Fibroblast of skin of right biceps (primary cell): ENCODE measurements at regions not wholly inside any gene's neighbourhood (a gene's known extent, or its start where the extent isn't known, plus 50 kb on each side); places are given as distances from the start of the nearest gene placed in this dataset.
"Not testable (repeated sequence)": the region's sequence is repeated elsewhere in the genome, so short reads cannot be mapped to it uniquely, and the experiment has no call there.

Experiments
- DNase-seq: peaks from one replicate; pipeline ENCODE4 v3.0.0-alpha.2; 2013

DNA sequence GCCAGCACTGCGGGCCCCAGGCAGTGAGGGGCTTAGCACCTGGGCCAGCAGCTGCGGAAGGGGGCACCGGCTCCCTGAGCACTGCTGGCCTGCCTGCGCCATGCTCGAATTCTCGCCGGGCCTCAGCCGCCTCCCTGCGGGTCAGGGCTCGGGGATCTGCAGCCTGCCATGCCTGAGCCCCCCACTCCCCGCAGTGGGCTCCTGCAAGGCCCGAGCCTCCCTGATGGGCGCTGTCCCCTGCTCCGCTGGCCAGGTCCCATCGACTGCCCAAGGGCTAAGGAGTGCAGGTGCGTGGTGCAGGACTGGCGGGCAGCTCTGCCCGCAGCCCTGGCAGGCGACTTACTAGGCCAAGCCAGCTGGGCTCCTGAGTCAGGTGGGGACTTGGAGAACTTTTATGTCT is 133.3 kb upstream of the LMNTD1 start:
- DNase-seq: no peak

DNA sequence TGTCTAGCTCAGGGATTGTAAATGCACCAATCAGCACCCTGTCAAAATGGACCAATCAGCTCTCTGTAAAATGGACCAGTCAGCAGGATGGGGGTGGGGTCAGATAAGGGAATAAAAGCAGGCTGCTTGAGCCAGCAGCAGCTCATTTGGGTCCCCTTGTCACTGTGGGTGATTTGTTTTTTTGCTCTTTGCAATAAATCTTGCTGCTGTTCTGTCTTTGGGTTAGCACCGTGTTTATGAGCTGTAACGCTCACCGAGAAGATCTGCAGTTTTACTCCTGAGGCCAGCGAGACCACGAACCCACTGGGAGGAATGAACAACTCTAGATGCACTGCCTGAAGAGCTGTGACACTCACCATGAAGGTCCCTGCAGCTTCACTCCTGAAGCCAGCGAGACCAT is 134.1 kb upstream of the LMNTD1 start:
- DNase-seq: no peak

DNA sequence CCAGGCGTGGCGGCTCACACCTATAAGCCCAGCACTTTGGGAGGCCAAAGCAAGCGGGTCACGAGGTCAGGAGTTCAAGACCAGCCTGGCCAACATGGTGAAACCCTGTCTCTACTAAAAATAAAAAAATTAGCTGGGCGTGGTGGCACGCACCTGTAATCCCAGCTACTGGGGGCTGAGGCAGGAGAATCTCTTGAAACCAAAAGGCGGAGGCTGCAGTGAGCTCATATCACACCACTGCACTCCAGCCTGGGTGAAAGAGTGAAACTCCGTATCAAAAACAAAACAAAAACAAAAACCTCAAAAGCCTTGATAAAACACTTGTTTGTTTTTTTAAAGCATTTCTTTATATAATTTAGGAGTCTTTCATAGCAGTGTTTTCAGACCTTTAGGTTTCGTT is 135.8 kb upstream of the LMNTD1 start:
- DNase-seq: not testable (repeated sequence)

DNA sequence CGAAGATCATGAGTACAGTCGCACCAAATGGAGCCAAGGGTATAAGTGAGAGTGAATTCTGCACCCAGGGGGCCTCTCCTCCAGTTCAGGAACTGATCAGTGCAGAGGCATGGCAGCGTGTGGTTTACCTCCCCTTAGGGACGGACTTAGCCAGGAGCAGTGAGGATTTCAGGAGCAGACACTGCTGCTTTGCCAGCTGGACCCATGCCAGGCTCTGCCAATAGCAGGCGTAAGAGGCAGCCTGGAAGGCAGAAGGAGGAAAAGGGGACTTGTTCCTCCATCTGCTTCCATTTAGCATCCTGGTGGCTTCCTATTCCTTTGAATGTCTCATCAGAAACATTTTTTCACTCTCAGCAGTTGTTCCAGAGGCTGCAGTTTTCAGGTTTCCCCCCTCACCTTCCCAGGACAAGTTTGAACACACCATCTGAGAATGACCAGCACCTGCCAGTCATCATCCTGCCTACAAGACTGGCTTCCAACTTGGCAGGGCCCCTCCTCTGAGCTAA is 137.0 kb upstream of the LMNTD1 start:
- peak; percentile 67 for DNase-seq

DNA sequence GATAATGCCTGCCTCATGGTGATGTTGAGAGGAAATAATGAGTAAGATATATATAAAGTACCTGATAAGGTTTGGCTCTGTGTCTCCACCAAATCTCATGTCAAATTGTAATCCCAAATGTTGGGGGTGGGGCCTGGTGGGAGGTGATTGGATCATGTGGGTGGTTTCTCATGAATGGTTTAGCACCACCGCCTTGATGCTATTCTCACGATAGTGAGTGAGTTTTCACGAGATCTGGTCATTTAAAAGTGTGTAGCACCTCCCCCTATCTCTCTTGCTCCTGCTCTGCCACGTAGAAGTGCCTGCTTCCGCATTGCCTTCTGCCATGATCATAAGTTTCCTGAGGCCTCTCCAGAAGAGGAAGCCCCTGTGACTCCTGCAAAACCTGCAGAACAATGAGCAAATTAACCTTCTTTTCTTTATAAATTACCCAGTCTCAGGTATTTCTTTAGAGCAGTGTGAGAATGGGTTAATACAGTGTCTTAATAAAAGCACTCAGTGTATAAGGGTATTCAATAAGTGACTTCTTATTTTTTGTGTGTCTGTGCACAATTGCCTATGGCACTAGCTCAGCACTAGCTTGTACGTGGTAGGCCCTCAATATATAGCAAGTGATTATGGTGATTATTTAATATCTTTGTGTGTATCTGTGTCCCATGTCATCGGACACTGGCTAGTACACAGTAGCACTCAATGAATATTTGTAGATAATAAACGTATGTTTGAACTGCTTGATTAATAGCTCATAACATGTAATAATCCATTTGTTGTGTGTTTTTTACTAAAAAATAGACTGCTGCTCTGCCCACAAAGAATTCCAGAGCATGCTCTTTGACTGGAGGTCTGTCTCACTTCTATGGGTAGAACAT is 138.1 kb upstream of the LMNTD1 start:
- DNase-seq: no peak

DNA sequence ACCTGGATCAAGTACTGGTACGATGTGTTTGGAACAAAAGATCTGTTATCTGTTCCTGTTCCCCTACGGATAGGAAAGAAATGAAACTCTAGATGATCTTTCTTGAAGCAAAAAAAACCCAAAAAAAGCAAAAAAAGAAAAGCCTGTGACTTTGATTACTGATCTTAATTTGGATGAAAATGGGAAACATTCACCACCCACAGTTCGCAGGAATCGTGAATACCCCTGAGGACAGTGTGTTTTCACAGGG is 138.7 kb upstream of the LMNTD1 start:
- DNase-seq: no peak

DNA sequence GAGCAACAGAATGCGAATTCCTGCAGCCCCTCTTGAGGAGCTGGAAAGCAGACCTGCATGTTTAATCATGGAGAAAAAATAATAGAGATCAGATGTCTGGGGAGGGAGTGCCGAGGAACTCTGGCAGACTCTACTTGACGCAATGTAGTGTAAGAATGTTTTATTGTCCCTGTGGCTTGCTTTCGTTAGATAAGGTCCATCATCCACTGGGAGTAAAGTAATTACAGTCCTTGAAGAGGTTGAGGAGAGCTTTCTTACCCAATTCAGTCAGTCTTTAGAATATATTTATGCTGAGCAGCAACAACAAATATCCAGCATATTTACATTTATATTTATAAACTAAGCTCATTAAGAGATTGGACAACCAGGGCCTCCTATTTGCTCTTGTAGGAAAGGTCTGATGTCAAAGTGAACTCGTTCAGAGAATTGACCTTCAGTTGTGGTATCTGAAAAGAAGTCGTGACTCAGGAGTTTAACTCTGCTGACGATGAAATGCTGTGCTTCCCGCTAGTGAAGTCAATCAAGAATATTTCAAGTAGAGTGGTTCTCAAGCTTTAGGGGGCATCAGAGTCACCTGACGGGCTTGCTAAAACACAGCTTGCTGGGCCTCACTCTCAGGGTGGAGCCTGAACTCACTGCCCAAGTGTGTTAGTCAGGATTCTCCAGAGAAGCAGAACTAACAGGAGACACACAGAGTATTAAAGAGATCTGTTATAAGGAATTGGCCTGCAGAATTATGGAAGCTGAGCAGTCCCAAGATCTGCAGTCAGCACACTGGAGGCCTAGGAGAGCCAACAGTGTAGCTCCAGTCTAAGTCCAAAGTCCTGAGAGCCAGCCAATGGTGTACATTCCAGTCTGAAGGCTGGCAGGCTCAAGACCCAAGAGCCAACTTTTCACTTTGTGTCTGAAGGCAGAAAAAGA is 139.3 kb upstream of the LMNTD1 start:
- DNase-seq: peak; percentile 84

DNA sequence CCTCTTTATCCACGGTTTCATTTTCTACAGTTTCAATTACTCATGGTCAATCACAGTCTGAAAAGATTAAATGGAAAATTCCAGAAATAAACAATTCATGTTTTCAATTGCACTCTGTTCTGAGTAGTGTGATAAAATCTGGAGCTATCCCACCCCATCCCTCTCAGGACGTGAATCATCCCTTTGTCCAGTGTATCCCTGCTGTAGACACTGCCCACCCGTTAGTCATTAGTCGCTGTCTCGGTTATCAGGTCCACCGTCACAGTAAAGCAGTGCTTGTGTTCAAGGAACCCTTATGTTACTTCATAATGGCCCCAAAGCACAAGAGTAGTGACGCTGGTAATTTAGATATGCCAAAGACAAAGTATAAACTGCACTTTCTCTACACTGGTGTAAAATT is 141.0 kb upstream of the LMNTD1 start:
- peak; percentile 76 for DNase-seq

DNA sequence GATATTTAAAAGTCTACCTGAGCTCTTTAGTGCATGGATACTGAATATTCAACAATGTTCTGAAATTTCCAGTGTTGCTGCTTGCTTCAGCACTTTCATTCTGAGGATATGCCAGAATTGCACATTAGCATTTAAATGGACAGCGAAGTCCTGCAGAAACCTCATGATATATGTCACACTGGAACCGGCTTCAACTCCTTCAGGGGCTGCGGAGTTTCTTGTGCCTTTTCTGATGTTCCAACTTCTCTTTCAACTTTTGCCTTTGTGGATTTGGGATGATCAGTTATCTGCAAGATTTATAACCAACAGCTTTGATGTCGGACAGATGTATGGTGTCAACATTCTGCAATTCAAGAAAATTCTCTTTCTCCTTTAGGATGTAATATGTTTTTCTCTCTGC is 142.5 kb upstream of the LMNTD1 start:
- DNase-seq: no peak

DNA sequence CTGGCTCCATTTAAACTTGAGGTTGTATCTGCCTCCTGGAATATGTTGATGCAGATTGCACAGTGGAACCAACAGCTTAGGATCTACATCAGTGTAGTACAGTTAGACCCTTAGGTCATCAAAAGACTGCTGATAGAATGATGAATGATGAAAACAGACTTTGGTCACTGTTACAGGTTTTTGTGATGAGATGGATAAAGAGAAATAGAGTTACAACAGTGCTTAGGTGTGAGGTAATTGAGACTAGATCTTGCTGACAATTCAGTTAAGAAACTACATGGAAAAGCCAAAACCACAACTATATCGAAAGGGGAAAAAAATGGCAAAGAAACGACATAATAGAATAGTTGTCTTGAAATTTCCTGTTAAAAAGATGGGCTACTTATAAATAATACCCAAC is 145.7 kb upstream of the LMNTD1 start:
- DNase-seq: peak; percentile 63

DNA sequence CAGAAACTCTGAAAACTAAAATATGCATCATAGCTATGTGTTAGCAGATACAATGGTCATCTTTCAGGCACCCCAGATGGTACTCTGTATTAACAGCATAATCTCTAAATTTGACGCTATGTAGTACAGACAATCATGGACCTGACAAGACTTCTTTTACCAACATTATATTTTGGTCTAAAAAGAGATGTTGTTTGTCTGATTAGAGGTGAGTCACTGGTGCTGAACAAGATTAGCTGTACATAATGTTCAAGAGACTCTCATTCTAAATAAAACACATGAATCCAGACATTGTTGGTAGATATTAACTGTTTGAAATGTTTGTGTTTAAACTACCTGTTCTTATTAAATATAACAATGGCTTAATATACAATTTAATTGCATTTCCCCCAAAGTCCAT is 146.4 kb upstream of the LMNTD1 start:
- no peak for DNase-seq

DNA sequence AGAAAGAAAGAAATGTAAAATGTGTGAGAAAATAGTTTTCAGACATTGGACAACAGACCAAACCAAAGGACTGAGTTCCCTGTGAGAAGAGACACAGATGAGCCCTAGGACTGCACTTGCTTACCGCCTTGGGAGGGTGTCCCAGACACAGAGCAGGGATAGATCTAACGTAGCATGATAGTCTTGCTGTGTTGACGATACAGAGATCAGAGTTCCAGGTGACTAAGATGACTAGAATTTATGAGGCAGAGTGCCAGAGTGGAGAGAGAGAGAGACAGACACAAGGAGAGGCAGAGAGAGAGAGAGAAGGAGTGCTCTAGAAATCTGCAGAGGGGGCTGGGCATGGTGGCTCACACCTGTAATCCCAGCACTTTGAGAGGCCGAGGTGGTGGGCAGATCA is 148.2 kb upstream of the LMNTD1 start:
- DNase-seq: peak; percentile 66

DNA sequence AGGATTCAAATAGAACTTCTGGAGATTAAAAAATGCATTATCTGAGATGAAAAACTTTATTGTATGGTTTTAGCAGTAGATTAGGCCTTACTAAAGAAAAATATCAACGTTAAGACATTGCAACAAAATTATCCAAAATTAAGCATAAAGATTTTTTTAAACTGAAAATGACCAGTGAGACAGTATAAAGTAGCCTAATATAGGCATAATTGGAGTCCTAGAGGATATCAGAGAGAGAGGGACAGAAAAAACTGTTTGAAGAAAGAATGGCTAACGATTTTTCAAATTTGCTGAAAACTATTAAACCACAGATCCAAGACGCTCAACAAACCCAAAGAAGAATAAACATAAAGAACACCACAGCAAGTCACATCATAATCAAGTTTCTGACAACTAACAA is 149.5 kb upstream of the LMNTD1 start:
- DNase-seq: no peak

DNA sequence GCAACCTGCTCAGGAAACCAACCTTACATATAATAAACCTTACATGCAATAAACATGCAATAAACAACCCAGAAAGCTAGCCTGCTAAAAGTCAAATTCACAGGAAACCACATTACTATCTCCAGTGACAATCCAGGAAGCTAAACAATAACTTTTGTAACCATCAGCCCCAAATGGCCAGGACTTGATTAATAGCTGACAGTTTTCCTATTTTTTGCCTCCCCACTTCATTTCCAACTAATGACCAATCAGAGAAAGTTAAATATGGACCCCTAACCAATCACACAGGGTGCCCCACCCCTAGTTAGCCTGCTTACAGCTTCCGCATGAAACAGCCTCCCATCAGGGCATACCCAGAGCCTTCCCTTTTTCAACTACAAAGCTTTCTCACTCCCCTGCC is 152.2 kb upstream of the LMNTD1 start:
- no peak for DNase-seq

DNA sequence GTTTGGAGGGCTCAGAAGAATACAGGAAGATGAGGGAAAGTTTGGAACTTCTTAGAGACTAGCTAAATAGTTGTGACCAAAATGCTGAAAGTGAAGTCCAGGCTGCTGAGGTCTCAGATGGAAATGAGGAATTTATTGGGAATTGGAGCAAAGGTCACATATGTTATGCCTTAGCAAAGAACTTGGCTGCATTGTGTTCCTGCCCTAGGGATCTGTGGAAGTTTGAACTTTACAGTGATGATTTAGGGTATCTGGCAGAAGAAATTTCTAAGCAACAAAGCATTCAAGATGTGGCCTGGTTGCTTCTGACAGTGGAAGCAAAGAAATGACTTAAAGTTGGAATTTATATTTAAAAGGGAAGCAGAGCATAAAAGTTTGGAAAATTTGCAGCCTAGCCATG is 153.6 kb upstream of the LMNTD1 start:
- not testable (repeated sequence) for DNase-seq

DNA sequence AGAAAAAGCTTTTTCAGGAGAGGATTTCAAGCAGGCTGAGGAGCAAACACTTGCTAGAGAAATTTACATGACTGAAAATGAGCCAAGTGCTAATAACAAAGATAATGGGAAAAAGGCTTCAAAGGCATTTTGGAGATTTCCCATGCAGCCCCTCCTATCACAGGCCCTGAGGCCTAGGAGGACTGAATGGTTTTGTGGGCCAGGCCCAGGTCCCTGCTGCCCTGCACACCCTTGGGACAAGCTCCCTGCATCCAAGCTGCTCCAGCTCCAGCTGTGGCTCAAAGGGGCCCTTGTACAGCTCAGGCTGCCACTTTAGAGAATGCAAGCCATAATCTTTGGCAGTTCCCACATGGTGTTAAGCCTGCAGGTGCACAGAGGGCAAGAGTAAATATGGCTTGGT is 154.0 kb upstream of the LMNTD1 start:
- DNase-seq: no peak

DNA sequence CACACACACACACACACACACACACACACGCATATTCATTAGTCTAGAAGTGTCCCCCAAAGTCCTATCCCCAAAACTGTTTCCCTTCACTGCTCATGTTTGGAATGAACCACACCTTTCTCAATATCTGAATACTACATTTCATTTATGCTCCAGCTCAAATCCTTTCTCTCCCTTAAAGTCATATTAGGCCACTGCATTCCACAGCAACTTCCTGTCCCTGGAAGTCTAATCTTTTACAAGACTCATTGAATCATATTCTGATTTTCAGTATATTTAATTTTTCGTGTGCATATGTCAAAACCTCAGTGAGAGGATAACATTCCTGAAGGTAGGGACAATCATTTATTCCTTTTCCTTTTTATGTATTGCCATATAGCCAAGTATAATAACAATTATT is 155.6 kb upstream of the LMNTD1 start:
- DNase-seq: no peak

DNA sequence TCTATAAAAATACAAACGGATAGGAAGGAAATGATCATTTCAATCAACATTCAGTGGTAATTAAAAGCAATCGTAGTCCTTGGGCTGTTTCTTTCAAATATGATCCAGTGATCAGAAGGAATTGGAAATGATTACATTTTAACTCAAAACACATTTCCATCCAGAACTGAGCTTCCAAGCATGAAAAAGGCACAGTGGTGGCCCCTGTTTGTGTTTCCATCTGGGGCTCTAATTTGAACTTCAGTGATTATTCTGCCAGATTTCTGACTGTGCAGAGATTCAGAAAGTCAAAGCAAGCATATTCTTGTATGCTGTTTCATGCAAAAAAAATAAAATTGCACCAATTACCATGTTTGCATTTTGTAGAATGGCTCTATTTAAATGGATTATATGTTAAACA is 157.0 kb upstream of the LMNTD1 start:
- DNase-seq: no peak

DNA sequence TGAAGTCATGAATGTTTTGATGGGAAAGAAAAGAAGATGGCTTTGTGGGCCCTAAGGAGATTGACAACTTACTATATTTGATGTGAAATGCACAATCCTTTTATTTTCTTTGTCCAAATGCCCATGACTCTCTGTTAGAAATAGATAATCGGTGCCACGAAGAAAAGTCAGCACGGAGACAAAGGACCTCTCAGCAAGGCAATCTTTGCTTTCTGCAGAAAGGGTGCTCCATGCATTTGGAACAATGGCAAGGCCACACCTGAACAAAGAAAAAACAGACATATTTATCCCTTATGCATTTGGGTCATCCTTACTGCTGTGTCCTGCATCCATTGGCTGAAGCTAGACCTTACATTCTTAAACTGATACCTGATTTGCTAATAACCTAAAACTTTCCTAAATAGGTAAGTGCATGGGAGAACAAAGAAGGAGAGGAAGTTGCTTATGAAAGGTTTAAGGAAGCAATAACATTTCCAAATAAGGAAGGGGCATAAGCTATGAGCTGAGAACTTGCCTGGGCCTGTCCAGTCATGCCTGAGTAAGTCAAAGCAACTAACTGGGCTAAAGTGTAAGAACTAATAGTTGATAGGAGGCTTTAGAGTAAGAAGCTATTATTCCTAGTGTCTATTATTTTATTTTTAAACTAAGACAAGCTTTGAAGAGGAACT is 158.0 kb upstream of the LMNTD1 start:
- not testable (repeated sequence) for DNase-seq

DNA sequence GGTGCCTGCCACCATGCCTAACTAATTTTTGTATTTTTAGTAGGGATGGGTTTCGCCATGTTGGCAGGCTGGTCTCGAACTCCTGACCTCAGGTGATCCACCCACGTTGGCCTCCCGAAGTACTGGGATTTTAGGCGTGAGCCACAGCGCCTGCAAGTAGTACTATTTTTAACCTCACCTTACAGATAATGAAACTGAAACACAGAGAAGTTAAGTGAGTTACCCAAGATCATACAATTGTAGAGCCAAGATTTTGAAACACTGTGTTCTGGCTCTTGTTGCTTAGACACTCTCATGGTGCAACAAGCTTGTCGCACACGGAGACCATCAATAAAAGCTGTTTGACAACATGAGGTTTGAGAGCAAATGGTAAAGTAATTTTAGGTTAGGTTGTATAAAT is 159.1 kb upstream of the LMNTD1 start:
- DNase-seq: no peak

DNA sequence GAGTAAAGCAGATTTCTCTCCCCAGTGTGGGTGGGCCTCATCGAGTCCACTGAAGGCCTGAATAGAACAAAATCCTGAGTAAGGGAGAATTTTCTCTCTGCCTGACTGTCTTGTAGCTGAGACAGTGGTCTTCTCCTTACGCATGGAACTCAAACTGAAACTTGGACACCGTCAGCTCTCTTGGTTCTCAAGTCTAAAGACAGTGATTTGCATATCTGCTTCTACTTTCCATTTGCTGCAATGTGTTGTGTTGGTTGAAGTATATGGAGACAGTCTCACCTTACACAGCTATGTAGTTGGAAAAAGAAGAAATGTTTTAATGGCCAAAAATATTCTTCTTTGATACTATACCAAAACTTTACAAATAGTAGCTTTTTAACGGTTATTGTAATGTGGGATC is 160.2 kb upstream of the LMNTD1 start:
- no peak for DNase-seq

DNA sequence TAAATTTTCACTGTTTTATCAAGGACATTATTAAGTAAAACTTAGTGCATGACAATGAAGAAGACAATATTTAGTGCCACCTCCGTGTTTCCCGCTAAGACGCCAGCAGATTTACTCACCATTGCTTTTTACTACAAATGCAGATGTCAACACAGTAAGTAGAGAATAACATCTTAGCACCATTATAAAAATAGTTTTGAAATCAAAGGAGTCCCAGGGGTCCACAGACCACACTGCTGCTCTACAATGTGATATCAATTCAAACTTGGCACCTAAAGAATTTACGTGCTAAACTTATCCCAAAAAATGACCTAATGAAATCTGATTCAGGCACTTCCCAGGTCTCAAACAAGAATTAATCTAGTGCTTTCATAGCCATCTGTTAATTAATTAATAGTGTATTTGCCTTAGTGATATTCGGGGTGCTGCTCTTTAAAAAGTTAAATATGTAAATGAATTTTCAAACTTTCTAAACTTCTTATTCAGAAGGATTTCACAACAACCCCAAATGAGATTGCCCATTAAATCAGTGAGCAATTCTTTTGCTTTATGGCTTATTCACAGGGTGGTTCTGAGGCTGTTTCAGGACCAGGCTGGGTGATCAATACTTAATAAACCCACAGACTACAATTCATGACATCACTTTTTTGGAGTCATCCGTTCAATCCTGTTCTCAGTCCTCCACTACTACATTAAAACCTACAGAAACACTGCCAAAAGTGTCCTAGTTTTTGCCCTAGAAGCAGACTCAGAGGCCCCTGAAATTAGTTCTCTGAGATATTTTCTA is 161.3 kb upstream of the LMNTD1 start:
- DNase-seq: no peak

DNA sequence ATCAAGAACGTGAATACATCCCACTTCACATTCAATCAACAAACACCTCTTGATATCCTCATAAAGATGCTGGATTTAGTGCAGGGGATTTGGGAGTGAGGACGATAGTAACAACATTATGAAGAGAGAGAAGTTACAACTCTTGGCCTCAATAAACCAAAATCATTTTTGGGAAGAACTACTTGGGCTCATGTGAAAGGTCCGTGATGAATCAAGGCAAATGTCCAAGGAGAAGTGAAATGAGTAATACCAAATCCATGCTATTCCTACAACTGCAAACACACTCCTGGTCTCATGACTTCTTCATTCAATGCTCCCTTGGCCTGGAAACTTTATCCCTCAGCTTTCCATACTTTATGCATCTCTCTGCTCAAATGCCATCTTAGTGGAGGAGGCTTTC is 162.0 kb upstream of the LMNTD1 start:
- peak; percentile 43 for DNase-seq
